ENCODE measurements at regions not wholly inside any gene's neighbourhood (a gene's known extent, or its start where the extent isn't known, plus 50 kb on each side); places are given as distances from the start of the nearest gene placed in this dataset.

DNA sequence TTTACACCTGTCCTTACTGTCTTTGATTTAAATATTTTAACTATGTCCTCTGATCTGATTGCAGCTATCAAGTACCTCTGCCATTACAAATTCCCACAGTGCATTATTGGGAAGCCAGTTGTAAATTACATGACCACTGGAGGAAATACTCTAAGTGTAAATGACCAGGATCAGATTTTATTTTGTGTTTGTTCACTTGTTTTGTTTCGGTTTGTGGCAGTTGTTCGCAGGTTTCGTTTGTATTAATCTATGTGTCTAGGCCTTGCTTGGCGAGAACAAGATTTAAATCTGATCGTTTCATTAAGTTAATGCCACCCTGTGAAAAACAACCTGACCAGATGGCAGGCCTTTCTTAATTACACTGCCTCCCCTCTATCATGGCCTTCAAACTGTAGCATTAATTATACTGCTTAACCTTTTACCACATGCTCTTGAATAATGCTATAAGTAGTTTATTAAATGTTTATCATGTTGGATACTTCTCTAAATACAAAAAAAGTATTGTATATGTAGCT is 990.1 kb downstream of the TMTC2 start:
- Mint-ChIP-seq H3K9me3 (peaks cover 6% of the 10 kb centered on the region), H3K27ac (no peak overlapping the region), H3K36me3 (ENCODE audit: low read depth) (no peaks in the 10 kb centered on the region), H3K4me1 (ENCODE audit: low read depth) (no peaks in the 10 kb centered on the region), H3K4me3 (no peak overlapping the region), H3K27me3 (no peaks in the 10 kb centered on the region)
- ChIA-PET CTCF (no interaction called here), POLR2A (no interaction called here)
- Histone ChIP-seq H3K9me3 (ENCODE audit: control insufficient read depth in 1 of 2, insufficient read depth in 1 of 2, low read length in 2 of 2) (peaks cover 0 to 9% of the 10 kb centered on the region in 2 experiments), H3K27ac (ENCODE audit: low read depth in 1 of 2, low read length in 2 of 2) (no peak overlapping the region), H3K4me3 (ENCODE audit: low read length) (no peak overlapping the region), H3K4me1 (ENCODE audit: insufficient read depth, low read length) (no peaks in the 10 kb centered on the region), H3K27me3 (ENCODE audit: control insufficient read depth in 1 of 2, insufficient read depth in 2 of 2, low read length in 2 of 2) (no peaks in the 10 kb centered on the region), H3K36me3 (ENCODE audit: insufficient read depth, low read length) (no peaks in the 10 kb centered on the region)
- intact Hi-C loops (cut with DNase I, micrococcal nuclease) = no loop called here
- no peak for ATAC-seq (ENCODE audit: poor library complexity)
- DNase-seq = no peak
- TF ChIP-seq, protein P1, sequence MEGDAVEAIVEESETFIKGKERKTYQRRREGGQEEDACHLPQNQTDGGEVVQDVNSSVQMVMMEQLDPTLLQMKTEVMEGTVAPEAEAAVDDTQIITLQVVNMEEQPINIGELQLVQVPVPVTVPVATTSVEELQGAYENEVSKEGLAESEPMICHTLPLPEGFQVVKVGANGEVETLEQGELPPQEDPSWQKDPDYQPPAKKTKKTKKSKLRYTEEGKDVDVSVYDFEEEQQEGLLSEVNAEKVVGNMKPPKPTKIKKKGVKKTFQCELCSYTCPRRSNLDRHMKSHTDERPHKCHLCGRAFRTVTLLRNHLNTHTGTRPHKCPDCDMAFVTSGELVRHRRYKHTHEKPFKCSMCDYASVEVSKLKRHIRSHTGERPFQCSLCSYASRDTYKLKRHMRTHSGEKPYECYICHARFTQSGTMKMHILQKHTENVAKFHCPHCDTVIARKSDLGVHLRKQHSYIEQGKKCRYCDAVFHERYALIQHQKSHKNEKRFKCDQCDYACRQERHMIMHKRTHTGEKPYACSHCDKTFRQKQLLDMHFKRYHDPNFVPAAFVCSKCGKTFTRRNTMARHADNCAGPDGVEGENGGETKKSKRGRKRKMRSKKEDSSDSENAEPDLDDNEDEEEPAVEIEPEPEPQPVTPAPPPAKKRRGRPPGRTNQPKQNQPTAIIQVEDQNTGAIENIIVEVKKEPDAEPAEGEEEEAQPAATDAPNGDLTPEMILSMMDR (IDR thresholded peaks at IDR 0.05) = no peak

DNA sequence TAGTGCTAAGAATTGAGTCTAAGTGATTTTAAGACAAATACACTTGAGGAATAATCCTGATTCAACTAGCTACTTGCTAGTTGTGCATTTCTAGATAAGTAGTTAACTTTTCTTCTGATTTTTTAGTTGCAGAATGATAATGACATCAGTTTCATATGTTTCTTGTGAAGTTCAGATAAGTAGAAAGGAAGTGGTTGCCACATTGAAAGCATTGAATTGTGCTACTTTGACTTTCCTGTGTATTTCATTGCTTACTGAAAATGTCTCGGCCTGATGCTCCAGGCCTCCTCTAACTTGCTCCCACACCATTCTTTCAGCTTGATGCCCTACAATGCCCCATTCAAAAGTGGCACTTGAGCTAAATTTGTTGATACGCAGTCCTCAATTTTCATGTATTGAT is 980.0 kb downstream of the TMTC2 start:
- Histone ChIP-seq H3K4me3 (ENCODE audit: low read length) (no peak overlapping the region), H3K36me3 (ENCODE audit: insufficient read depth, low read length) (no peaks in the 10 kb centered on the region), H3K9me3 (ENCODE audit: control insufficient read depth in 1 of 2, insufficient read depth in 1 of 2, low read length in 2 of 2) (no peaks in the 10 kb centered on the region), H3K4me1 (ENCODE audit: insufficient read depth, low read length) (no peaks in the 10 kb centered on the region), H3K27ac (ENCODE audit: low read depth in 1 of 2, low read length in 2 of 2) (no peak overlapping the region), H3K27me3 (ENCODE audit: control insufficient read depth in 1 of 2, insufficient read depth in 2 of 2, low read length in 2 of 2) (no peaks in the 10 kb centered on the region)
- no peaks in the 10 kb centered on the region for H3K4me1 Mint-ChIP-seq (ENCODE audit: low read depth)
- H3K27me3 Mint-ChIP-seq = no peaks in the 10 kb centered on the region
- intact Hi-C loops (cut with DNase I, micrococcal nuclease) = no loop called here
- ATAC-seq (ENCODE audit: poor library complexity) (no peak), DNase-seq (no peak)
- POLR2A ChIA-PET = no interaction called here
- TF ChIP-seq, protein P1 (IDR thresholded peaks at IDR 0.05) = no peak
- H3K9me3 Mint-ChIP-seq = peaks cover 2% of the 10 kb centered on the region
- H3K36me3 Mint-ChIP-seq (ENCODE audit: low read depth) = no peaks in the 10 kb centered on the region
- no peak overlapping the region for H3K4me3 Mint-ChIP-seq
- H3K27ac Mint-ChIP-seq = no peak overlapping the region
- CTCF ChIA-PET = no interaction called here

GRCh38 chr12:83665634-83666218 is 979.0 kb downstream of the TMTC2 start:
- H3K4me3 Mint-ChIP-seq = no peak overlapping the region
- H3K4me3 ChIP-seq (ENCODE audit: low read length) = no peak overlapping the region
- H3K9me3 ChIP-seq (ENCODE audit: control insufficient read depth in 1 of 2, insufficient read depth in 1 of 2, low read length in 2 of 2) = no peaks in the 10 kb centered on the region
- intact Hi-C loops (cut with DNase I, micrococcal nuclease) = no loop called here
- no peak overlapping the region for H3K27ac Mint-ChIP-seq
- H3K27ac ChIP-seq (ENCODE audit: low read depth in 1 of 2, low read length in 2 of 2) = no peak overlapping the region
- DNase-seq (no peak), ATAC-seq (ENCODE audit: poor library complexity) (no peak)
- CTCF ChIA-PET = no interaction called here
- POLR2A ChIA-PET = no interaction called here
- H3K9me3 Mint-ChIP-seq = no peaks in the 10 kb centered on the region
- no peaks in the 10 kb centered on the region for H3K4me1 Mint-ChIP-seq (ENCODE audit: low read depth)
- H3K36me3 Mint-ChIP-seq (ENCODE audit: low read depth) = no peaks in the 10 kb centered on the region
- TF ChIP-seq, protein P1 (IDR thresholded peaks at IDR 0.05) = no peak
- H3K4me1 ChIP-seq (ENCODE audit: insufficient read depth, low read length) = no peaks in the 10 kb centered on the region
- no peaks in the 10 kb centered on the region for H3K36me3 ChIP-seq (ENCODE audit: insufficient read depth, low read length)
- no peaks in the 10 kb centered on the region for H3K27me3 ChIP-seq (ENCODE audit: control insufficient read depth in 1 of 2, insufficient read depth in 2 of 2, low read length in 2 of 2)
- H3K27me3 Mint-ChIP-seq = no peaks in the 10 kb centered on the region

Data from CD4-positive, alpha-beta T cell (primary cell).